B cell (primary cell): ENCODE measurements at regions not wholly inside any gene's neighbourhood (a gene's known extent, or its start where the extent isn't known, plus 50 kb on each side); places are given as distances from the start of the nearest gene placed in this dataset.

Experiments used
- ATAC-seq: fragments of 200-7000 bp; cut with Tn5 transposase; one replicate; pipeline ENCODE4 v1.10.0; 2021; ENCODE audit warnings: low read depth, mild to moderate bottlenecking, moderate number of reproducible peaks, moderate library complexity
- CTCF ChIA-PET: fragments of 350-600 bp; sonication (Branson Sonifier 250); formaldehyde crosslinking; loops from one replicate; lab custom pipeline; 2021; ENCODE audit warnings: antibody characterized with exemption, inconsistent platforms; lab: Charles Lee
- POLR2A ChIA-PET: fragments of 350-600 bp; sonication (Branson Sonifier 250); formaldehyde crosslinking; loops from one replicate; lab custom pipeline; 2021; ENCODE audit warnings: antibody characterized with exemption; lab: Charles Lee
- DNase-seq: peaks from one replicate; pipeline ENCODE4 v3.0.0; 2013
- H2AFZ ChIP-seq: 2 replicates; pipeline ENCODE4 v1.6.1; 2012; ENCODE audit warnings: mild to moderate bottlenecking, low read depth, low read length; ENCODE audit not compliant: insufficient read depth, poor library complexity, severe bottlenecking
- H3K27ac ChIP-seq, 2 donors: 1 replicate in 1 of 2; 2 replicates in 1 of 2; pipeline ENCODE4 v1.5.1; 2012 to 2013; ENCODE audit warnings: low read length in 2 of 2, mild to moderate bottlenecking in 2 of 2, moderate library complexity in 1 of 2
- H3K27me3 ChIP-seq, 4 experiments: fragments of 200-600 bp in 1 of 4; sonication (generic) in 1 of 4; replicated peaks in 1 of 4; 1 replicate in 2 of 4; 2 replicates in 2 of 4; pipeline versions ENCODE4 v1.6.1 to v1.7.0; 2013 to 2016; ENCODE audit warnings: low read length in 3 of 4, mild to moderate bottlenecking in 2 of 4, mixed read lengths in 1 of 4, moderate library complexity in 1 of 4; ENCODE audit not compliant: insufficient read depth in 4 of 4, control insufficient read depth in 3 of 4; ENCODE audit errors: control extremely low read depth in 1 of 4
- H3K36me3 ChIP-seq, 2 experiments: replicated peaks in 1 of 2; 1 replicate in 1 of 2; 2 replicates in 1 of 2; pipeline versions ENCODE4 v1.6.1 to v1.7.1; 2013; ENCODE audit warnings: low read length in 1 of 2; ENCODE audit not compliant: insufficient read depth in 2 of 2, control insufficient read depth in 1 of 2; ENCODE audit errors: control extremely low read depth in 1 of 2, extremely low read depth in 1 of 2
- H3K4me1 ChIP-seq, 2 donors: fragments of 200-600 bp in 1 of 2; sonication (generic) in 1 of 2; 1 replicate in 1 of 2; 2 replicates in 1 of 2; pipeline versions ENCODE4 v1.5.1 to v1.6.1; 2013 to 2017; ENCODE audit warnings: low read length in 2 of 2; ENCODE audit not compliant: control insufficient read depth in 2 of 2, insufficient read depth in 2 of 2
- H3K4me2 ChIP-seq: replicated peaks from 2 replicates; pipeline ENCODE3; 2012; ENCODE audit warnings: mild to moderate bottlenecking, low read depth, low read length; ENCODE audit not compliant: poor library complexity, severe bottlenecking
- H3K4me3 ChIP-seq, 5 experiments: fragments of 200-600 bp in 1 of 5; sonication (generic) in 1 of 5; 1 replicate in 3 of 5; 2 replicates in 2 of 5; pipeline versions ENCODE4 v1.5.1 to v1.7.0; 2011 to 2016; ENCODE audit warnings: low read length in 4 of 5, mild to moderate bottlenecking in 4 of 5, low read depth in 2 of 5, control low read depth in 1 of 5, moderate library complexity in 1 of 5; ENCODE audit not compliant: insufficient read depth in 1 of 5; ENCODE audit errors: control extremely low read depth in 1 of 5, extremely low read depth in 1 of 5
- H3K79me2 ChIP-seq: fragments of 200-600 bp; sonication (generic); one replicate; pipeline ENCODE4 v1.6.0; 2016; ENCODE audit warnings: low read length; ENCODE audit not compliant: control insufficient read depth, insufficient read depth
- H3K9ac ChIP-seq: fragments of 200-600 bp; sonication (generic); 2 replicates; pipeline ENCODE4 v1.6.1; 2017; ENCODE audit warnings: mild to moderate bottlenecking, low read length, moderate library complexity
- H3K9me3 ChIP-seq, 3 donors: one replicate each; pipeline versions ENCODE4 v1.6.1 to v1.7.1; 2013; ENCODE audit warnings: low read length in 2 of 3; ENCODE audit not compliant: control insufficient read depth in 2 of 3, insufficient read depth in 1 of 3; ENCODE audit errors: control extremely low read depth in 1 of 3
- H4K20me1 ChIP-seq: 2 replicates; pipeline ENCODE4 v1.6.0; 2012; ENCODE audit warnings: mild to moderate bottlenecking, low read length; ENCODE audit not compliant: insufficient read depth, control insufficient read depth, poor library complexity, severe bottlenecking
- H3K27ac Mint-ChIP-seq: one replicate; pipeline ENCODE4 v1.8.0; 2021; ENCODE audit warnings: mixed read lengths
- H3K27me3 Mint-ChIP-seq: one replicate; pipeline ENCODE4 v1.8.0; 2021; ENCODE audit warnings: mixed read lengths
- H3K4me1 Mint-ChIP-seq: one replicate; pipeline ENCODE4 v1.8.0; 2021; ENCODE audit warnings: mixed read lengths
- H3K4me3 Mint-ChIP-seq: one replicate; pipeline ENCODE4 v1.8.0; 2021; ENCODE audit warnings: mixed read lengths
- H3K9me3 Mint-ChIP-seq: one replicate; pipeline ENCODE4 v1.8.0; 2022; ENCODE audit warnings: mixed read lengths; ENCODE audit not compliant: insufficient read depth
- CTCF ChIP-seq: fragments of 200-600 bp; IDR thresholded peaks from one replicate; pipeline ENCODE4 v1.8.0; 2022; ENCODE audit warnings: antibody characterized with exemption, mild to moderate bottlenecking
- EZH2 ChIP-seq: IDR thresholded peaks from 2 replicates; pipeline ENCODE4 v1.6.1; 2012; ENCODE audit warnings: borderline replicate concordance, low read depth, mild to moderate bottlenecking, moderate library complexity, low read length; ENCODE audit not compliant: insufficient read depth, poor library complexity, severe bottlenecking
- WGBS: methylation state at CpG from one replicate; pipeline ENCODE4 v1.1.5; 2013; ENCODE audit warnings: missing lambda C conversion rate; ENCODE audit not compliant: insufficient coverage; 5-methylcytosine and 5-hydroxymethylcytosine counted together
- intact Hi-C: fragments of 100-400 bp; cut with micrococcal nuclease; formaldehyde crosslinking; loops from one replicate; pipeline ENCODE4 v1.10.0; 2022

GRCh38 chr5:159743234-159743633, 173.0 kb upstream of the ADRA1B start:
- H3K27me3 Mint-ChIP-seq = peaks cover 15% of the 10 kb centered on the region

DNA sequence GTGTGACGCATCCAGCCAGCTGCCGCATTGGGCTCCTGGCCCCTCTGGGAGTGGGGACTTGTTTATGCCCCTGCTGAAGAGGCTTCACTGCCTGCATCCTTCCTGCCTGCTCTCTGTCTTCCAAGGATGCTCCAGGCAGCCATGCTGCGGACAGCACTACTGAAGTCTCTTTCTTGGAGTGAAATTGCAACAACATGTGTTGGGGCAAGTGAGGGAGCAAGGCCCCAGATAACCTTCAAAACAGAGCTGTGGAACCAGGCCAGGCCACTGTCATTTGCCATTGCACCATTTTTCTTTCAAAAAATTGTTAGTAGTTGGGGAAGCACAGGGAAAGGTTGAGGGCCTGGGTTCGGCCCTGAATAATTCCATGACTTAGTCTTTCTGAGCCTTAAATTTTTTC, 169.6 kb upstream of the ADRA1B start:
- H3K27ac ChIP-seq = no peak overlapping the region
- H3K4me1 ChIP-seq = peaks cover 8 to 12% of the 10 kb centered on the region in 2 donors
- H3K79me2 ChIP-seq = no peaks in the 10 kb centered on the region
- Mint-ChIP-seq H3K9me3 (peaks cover 4% of the 10 kb centered on the region), H3K27me3 (no peaks in the 10 kb centered on the region), H3K27ac (no peak overlapping the region), H3K4me1 (peaks cover 5% of the 10 kb centered on the region), H3K4me3 (no peak overlapping the region)
- POLR2A ChIA-PET = no interaction called here
- H3K36me3 ChIP-seq = no peaks in the 10 kb centered on the region
- H3K4me3 ChIP-seq = no peak overlapping the region
- intact Hi-C loops = no loop called here
- no peaks in the 10 kb centered on the region for H4K20me1 ChIP-seq
- DNase-seq = no peak
- H2AFZ ChIP-seq = no peak overlapping the region
- H3K9ac ChIP-seq = no peak overlapping the region
- 96% methylated on average over 3 of the region's 4 CpGs for whole genome bisulfite sequencing
- peaks cover 0 to 7% (median 2%) of the 10 kb centered on the region in 3 donors for H3K9me3 ChIP-seq
- TF ChIP-seq CTCF (no peak), EZH2 (no peak)
- H3K4me2 ChIP-seq = no peak overlapping the region
- CTCF ChIA-PET = interaction anchor here (1.0 kb wide), 1 partner anchor 590 kb away, joined by 3 read pairs; no protein-coding TSS in a partner anchor
- H3K27me3 ChIP-seq = no peaks in the 10 kb centered on the region
- no peak for ATAC-seq

More at GRCh38 chr5:159743234-159743633, 173.0 kb upstream of the ADRA1B start:
- Histone ChIP-seq H3K79me2 (no peaks in the 10 kb centered on the region), H3K9ac (no peak overlapping the region), H3K9me3 (peaks cover 0 to 7% (median 0%) of the 10 kb centered on the region in 3 donors), H3K4me1 (peaks cover 0 to 4% of the 10 kb centered on the region in 2 donors), H3K27ac (no peak overlapping the region), H3K4me3 (no peak overlapping the region), H3K36me3 (no peaks in the 10 kb centered on the region), H4K20me1 (no peaks in the 10 kb centered on the region), H3K27me3 (peaks cover 0 to 11% (median 0%) of the 10 kb centered on the region in 4 experiments), H3K4me2 (no peak overlapping the region), H2AFZ (no peak overlapping the region)
- POLR2A ChIA-PET = no interaction called here
- Mint-ChIP-seq H3K4me1 (no peaks in the 10 kb centered on the region), H3K9me3 (no peaks in the 10 kb centered on the region), H3K4me3 (no peak overlapping the region), H3K27ac (no peak overlapping the region)
- no peak for TF ChIP-seq CTCF
- TF ChIP-seq EZH2 = no peak
- ATAC-seq (no peak), DNase-seq (no peak)
- CTCF ChIA-PET = no interaction called here
- intact Hi-C loops = no loop called here
- no CpG with 5 or more reads among the region's 1 CpG for WGBS
